ENCODE measurements at regions not wholly inside any gene's neighbourhood (a gene's known extent, or its start where the extent isn't known, plus 50 kb on each side); places are given as distances from the start of the nearest gene placed in this dataset.
A peak's percentile ranks its signal among the peaks of the same experiment; 100 is the strongest.
"Not testable (repeated sequence)": the region's sequence is repeated elsewhere in the genome, so short reads cannot be mapped to it uniquely, and the experiment has no call there.

- no peak for DNase-seq
Measured at GRCh38 chr4:53865054-53865453, 199.4 kb downstream of the CHIC2 start.

GRCh38 chr4:53863736-53864365 is 200.6 kb downstream of the CHIC2 start:
- no peak for DNase-seq

GRCh38 chr4:53863158-53863557 is 201.2 kb downstream of the CHIC2 start:
- DNase-seq = no peak

GRCh38 chr4:53861856-53862610 is 202.4 kb downstream of the CHIC2 start:
- DNase-seq = no peak

- no peak for DNase-seq
Measured at GRCh38 chr4:53859305-53859704, 205.1 kb downstream of the CHIC2 start.

- DNase-seq = no peak
Measured at GRCh38 chr4:53858744-53859143, 205.7 kb downstream of the CHIC2 start.

- DNase-seq = peak; percentile 48 to 53
Measured at GRCh38 chr4:53855581-53856250, 208.7 kb downstream of the CHIC2 start.

- peak in 1 of 2 donors; percentile 8 for DNase-seq
Measured at GRCh38 chr4:53854991-53855568, 209.3 kb downstream of the CHIC2 start.

GRCh38 chr4:53852343-53852742 is 212.1 kb downstream of the CHIC2 start:
- DNase-seq = no peak

GRCh38 chr4:53847965-53848364 is 216.4 kb downstream of the CHIC2 start:
- no peak for DNase-seq

GRCh38 chr4:53844551-53844950 is 219.9 kb downstream of the CHIC2 start:
- DNase-seq = no peak

- DNase-seq = no peak
Measured at GRCh38 chr4:53844133-53844532, 220.3 kb downstream of the CHIC2 start.

GRCh38 chr4:53841711-53842110 is 222.7 kb downstream of the CHIC2 start:
- no peak for DNase-seq

- DNase-seq = no peak
Measured at GRCh38 chr4:53840643-53841042, 223.8 kb downstream of the CHIC2 start.

GRCh38 chr4:53833302-53834003 is 231.0 kb downstream of the CHIC2 start:
- DNase-seq = not testable (repeated sequence)

- DNase-seq = no peak
Measured at GRCh38 chr4:53832549-53832948, 231.9 kb downstream of the CHIC2 start.

GRCh38 chr4:53830511-53830910 is 233.9 kb downstream of the CHIC2 start:
- DNase-seq = no peak

GRCh38 chr4:53821179-53821851 is 230.0 kb upstream of the LNX1 start:
- no peak for DNase-seq

- DNase-seq = no peak
Measured at GRCh38 chr4:53818104-53818503, 226.8 kb upstream of the LNX1 start.

GRCh38 chr4:53816561-53816960 is 225.3 kb upstream of the LNX1 start:
- DNase-seq = no peak

- no peak for DNase-seq
Measured at GRCh38 chr4:53815281-53815680, 224.0 kb upstream of the LNX1 start.

- DNase-seq = no peak
Measured at GRCh38 chr4:53813998-53814397, 222.7 kb upstream of the LNX1 start.
